GM06990 (cell line): ENCODE measurements at regions not wholly inside any gene's neighbourhood (a gene's known extent, or its start where the extent isn't known, plus 50 kb on each side); places are given as distances from the start of the nearest gene placed in this dataset.

ENCODE experiments used
- DNase-seq: peaks from one replicate; pipeline ENCODE4 v3.0.0-alpha.2; 2011; ENCODE audit not compliant: insufficient read length; ENCODE audit errors: extremely low read depth
- H3K27me3 ChIP-seq: replicated peaks from 2 replicates; pipeline ENCODE4 v1.6.0; 2011; ENCODE audit warnings: low read length; ENCODE audit not compliant: control insufficient read depth, insufficient read depth
- H3K36me3 ChIP-seq: 2 replicates; pipeline ENCODE4 v1.5.1; 2011; ENCODE audit warnings: low read length; ENCODE audit not compliant: control insufficient read depth, insufficient read depth
- H3K4me3 ChIP-seq: replicated peaks from 2 replicates; pipeline ENCODE4 v1.5.1; 2011; ENCODE audit warnings: low read depth, mild to moderate bottlenecking, control low read depth, low read length
- TF ChIP-seq, protein P1 (sequence below): IDR thresholded peaks from 2 replicates; pipeline ENCODE4 v1.5.1; 2011; ENCODE audit warnings: low read length, control low read depth, mild to moderate bottlenecking, inconsistent platforms; ENCODE audit not compliant: insufficient read depth, poor library complexity, severe bottlenecking

- no peaks in the 10 kb centered on the region for H3K36me3 ChIP-seq
- DNase-seq, result no peak
- H3K27me3 ChIP-seq, result no peaks in the 10 kb centered on the region
- no peak overlapping the region for H3K4me3 ChIP-seq
- TF ChIP-seq, protein P1, sequence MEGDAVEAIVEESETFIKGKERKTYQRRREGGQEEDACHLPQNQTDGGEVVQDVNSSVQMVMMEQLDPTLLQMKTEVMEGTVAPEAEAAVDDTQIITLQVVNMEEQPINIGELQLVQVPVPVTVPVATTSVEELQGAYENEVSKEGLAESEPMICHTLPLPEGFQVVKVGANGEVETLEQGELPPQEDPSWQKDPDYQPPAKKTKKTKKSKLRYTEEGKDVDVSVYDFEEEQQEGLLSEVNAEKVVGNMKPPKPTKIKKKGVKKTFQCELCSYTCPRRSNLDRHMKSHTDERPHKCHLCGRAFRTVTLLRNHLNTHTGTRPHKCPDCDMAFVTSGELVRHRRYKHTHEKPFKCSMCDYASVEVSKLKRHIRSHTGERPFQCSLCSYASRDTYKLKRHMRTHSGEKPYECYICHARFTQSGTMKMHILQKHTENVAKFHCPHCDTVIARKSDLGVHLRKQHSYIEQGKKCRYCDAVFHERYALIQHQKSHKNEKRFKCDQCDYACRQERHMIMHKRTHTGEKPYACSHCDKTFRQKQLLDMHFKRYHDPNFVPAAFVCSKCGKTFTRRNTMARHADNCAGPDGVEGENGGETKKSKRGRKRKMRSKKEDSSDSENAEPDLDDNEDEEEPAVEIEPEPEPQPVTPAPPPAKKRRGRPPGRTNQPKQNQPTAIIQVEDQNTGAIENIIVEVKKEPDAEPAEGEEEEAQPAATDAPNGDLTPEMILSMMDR, result no peak
Measured at GRCh38 chr5:152901754-152902153, 496.7 kb upstream of the NMUR2 start.

GRCh38 chr5:152905286-152905685, 500.2 kb upstream of the NMUR2 start:
- Histone ChIP-seq H3K36me3 (no peaks in the 10 kb centered on the region), H3K27me3 (no peaks in the 10 kb centered on the region), H3K4me3 (no peak overlapping the region)
- no peak for DNase-seq
- TF ChIP-seq, protein P1, result no peak

DNA sequence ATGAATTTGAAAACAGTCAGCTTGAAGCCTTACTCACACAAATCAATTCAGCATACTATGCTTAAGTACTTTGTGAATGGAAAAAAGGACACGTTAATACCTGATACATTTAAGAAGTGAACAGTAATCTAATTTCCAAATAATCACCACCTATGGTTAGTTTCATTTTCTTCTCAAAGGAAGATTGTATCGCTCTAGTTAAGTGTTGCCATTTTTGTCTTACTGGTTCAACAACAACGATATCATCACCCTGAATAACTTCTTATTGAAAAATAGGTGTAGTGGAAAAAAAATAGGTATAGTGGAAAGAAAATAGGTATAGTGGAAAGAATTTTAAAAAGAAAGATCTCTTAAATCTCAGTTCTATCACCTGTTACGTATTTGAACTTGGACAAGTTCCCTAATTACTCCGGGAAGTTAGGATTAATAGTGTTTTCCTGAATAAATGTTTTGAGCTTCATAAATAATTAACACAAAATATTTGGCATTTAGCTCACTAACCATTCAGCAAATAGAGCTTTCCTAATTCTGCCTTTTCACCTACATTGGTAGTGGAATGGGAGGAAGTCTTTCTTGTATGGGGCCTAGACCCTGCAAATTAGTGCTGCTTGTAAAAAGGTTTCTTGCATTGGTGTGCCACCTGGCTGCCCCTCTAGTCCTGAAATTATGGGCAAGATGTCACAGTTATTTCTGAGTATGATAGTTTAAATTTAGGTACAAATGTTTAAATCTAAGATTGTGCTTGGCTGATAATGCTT, 502.6 kb upstream of the NMUR2 start:
- Histone ChIP-seq H3K27me3 (no peaks in the 10 kb centered on the region), H3K4me3 (no peak overlapping the region), H3K36me3 (no peaks in the 10 kb centered on the region)
- TF ChIP-seq, protein P1, result no peak
- no peak for DNase-seq

- no peak overlapping the region for H3K4me3 ChIP-seq
- H3K27me3 ChIP-seq, result no peaks in the 10 kb centered on the region
- no peaks in the 10 kb centered on the region for H3K36me3 ChIP-seq
- no peak for DNase-seq
- TF ChIP-seq, protein P1, result no peak
Measured at GRCh38 chr5:152912924-152913323, 507.8 kb upstream of the NMUR2 start.

GRCh38 chr5:152932621-152933020, 527.5 kb upstream of the NMUR2 start:
- TF ChIP-seq, protein P1, result no peak
- Histone ChIP-seq H3K4me3 (no peak overlapping the region), H3K27me3 (no peaks in the 10 kb centered on the region), H3K36me3 (no peaks in the 10 kb centered on the region)
- no peak for DNase-seq

GRCh38 chr5:152933056-152933455, 528.0 kb upstream of the NMUR2 start:
- no peaks in the 10 kb centered on the region for H3K36me3 ChIP-seq
- no peaks in the 10 kb centered on the region for H3K27me3 ChIP-seq
- no peak for DNase-seq
- TF ChIP-seq, protein P1, result no peak
- H3K4me3 ChIP-seq, result no peak overlapping the region
